ENCODE measurements at regions not wholly inside any gene's neighbourhood (a gene's known extent, or its start where the extent isn't known, plus 50 kb on each side); places are given as distances from the start of the nearest gene placed in this dataset.
"Not testable (repeated sequence)": the region's sequence is repeated elsewhere in the genome, so short reads cannot be mapped to it uniquely, and the experiment has no call there.

DNA sequence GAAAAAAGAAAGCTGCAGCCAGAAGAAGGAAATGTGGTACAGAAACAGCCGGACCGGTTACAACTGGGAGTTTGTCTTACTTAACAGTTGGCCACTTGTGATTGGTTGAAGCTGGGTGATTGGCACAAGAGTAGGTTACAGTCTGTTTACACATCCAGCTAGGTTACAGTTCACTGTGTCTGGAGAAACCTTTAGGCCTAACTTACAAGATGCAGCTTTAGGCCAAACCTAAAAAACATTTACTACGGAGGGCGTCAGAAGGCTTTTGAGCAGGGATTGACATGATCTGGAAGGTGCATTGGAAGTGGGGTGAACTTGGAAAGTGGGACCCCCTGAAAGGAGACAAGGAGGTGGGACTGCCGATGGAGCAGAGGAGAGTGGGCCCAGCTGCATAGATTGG, 122.3 kb downstream of the BANF2 start:
- DNase-seq (ENCODE audit: insufficient read length, low spot score): no peak
- FAIRE-seq: peak; percentile 77

- FAIRE-seq; DNase-seq (ENCODE audit: insufficient read length, low spot score): not testable (repeated sequence)
Measured at GRCh38 chr20:17821606-17822005, 121.8 kb downstream of the BANF2 start.

- DNase-seq (ENCODE audit: insufficient read length, low spot score) (no peak), FAIRE-seq (no peak)
Measured at GRCh38 chr20:17819395-17820093, 119.8 kb downstream of the BANF2 start.

DNA sequence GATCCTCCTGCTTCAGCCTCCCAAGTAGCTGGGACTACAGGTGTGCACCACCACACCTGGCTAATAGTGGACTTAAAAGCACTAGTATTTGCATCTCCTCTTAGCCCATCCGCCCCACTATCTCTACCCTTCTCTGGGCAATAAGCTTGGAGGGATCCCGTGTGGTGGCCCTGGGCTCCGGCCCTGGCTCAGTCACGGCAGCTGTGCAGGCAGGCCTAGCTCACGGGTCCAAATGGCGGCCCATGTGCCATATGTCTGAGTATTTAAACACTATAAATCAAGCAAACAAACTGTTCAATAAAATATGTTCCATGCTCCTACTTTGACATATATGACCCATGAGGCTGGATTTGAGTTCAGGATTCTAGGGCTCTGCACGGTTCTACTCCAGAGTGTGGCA, 118.4 kb downstream of the BANF2 start:
- no peak for FAIRE-seq

DNA sequence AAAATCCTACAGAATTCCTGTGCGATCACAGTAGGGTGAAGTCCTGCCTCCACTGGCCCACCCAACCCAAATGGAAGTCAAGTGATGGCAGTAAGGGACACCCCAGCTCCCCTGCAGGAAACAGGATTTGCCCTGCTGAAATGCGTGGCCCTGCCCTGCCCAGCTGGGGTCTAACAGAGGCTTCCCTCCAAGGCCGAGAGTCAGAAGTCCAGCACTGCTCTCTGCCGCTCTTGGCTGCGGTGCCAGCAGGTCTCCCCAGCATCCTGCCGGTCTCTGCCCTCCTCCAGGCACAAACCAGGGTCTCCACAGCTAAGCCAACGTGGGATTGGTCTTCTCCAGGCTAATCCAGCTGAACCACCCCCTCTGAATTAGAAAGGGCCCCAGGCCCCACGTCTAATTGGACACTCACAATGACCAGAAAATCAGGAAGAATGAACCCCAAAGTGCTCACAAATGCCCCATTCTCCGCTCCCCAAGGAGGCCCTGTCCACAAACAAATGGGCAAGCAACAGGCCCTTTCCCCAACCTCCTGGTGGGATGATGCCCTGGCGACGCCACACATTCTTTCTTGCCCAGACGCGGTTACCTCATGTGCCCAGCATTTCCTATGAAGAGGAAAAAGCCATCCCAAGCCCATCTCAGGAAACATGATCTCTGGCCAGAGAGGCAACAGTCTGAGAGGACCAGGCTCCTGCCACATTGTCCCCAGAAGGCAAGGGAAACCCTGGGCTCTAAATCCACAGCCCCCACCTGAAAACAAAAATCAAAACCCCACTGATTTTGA, 117.2 kb downstream of the BANF2 start:
- DNase-seq (ENCODE audit: insufficient read length, low spot score): no peak
- FAIRE-seq: no peak

More for the DNA sequence above, 118.4 kb downstream of the BANF2 start:
- no peak for DNase-seq (ENCODE audit: insufficient read length, low spot score)

- no peak for DNase-seq (ENCODE audit: insufficient read length, low spot score)
- no peak for FAIRE-seq
Measured at GRCh38 chr20:17811628-17811965, 111.8 kb downstream of the BANF2 start.

DNA sequence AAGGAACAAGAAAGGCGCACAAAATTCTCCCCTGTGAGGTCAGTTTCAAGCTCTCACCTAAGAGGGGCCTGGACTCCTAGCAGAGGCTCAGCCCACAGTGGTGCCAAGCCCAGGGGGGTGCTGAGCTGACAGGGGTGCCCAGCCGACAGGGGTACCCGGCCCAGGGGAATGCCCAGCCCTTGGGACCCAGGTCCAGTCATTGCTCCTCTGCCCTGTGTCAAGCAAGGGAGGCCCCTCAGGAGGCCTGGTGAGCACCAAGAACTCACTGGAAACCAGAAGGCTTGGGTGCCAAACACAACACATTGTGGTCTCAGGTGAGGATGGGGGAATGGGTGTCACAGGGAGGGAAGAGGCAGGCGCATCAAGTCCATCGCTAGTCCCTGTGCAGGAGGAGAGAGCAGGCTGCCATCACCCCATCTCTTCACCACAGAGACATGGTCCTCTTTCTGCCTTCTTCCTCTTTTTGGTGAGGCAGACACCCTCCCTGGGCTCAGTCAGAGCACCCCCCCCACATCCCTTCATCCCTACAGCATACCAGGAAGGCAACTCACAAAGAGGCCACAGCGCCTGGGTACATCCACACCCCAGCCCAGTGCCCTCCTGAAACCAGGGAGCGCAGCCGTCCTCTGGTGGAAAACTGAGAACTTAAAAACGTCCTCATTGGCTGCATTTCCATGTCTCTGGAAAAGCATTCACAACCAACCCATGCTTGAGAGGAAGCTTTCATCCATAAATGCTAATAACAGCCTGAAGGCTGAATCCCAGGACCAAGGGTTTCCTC, 111.3 kb downstream of the BANF2 start:
- FAIRE-seq (no peak), DNase-seq (ENCODE audit: insufficient read length, low spot score) (no peak)

- no peak for FAIRE-seq
- DNase-seq (ENCODE audit: insufficient read length, low spot score): no peak
Measured at GRCh38 chr20:17810062-17810631, 110.4 kb downstream of the BANF2 start.

DNA sequence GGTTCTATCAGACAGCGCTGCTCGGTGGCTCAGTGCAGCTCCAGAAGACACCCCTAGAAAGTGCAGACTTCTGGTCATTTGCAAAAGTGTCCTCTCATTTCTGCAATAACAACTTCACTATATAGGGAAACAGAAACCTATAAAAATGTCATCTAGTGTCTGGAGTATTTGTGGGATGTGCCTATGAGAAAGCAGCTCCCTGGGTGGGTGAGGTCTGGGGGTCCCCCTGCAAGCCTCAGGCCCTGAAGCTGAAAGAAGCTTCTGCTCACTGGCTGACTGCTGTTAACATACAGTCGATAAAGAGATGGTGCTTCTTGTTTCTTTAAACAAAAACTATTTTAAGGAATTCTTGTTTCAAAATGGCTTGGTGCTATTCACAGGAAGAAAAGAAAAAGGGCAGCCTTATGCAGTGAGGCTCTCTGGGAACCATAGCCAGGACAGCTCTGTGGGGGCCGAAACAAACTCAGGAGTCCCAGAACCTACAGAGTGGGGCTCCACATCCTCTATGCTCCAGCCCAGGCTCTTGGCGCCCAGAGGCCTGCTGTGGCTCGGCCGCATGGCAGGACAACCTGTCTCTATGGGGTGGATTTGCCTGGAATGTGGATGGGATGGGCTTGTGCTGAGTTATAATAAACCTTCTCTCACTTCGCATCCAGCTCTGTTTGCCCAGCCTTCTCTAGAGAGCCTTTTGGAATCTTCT, 109.7 kb downstream of the BANF2 start:
- FAIRE-seq: no peak
- DNase-seq (ENCODE audit: insufficient read length, low spot score): no peak

DNA sequence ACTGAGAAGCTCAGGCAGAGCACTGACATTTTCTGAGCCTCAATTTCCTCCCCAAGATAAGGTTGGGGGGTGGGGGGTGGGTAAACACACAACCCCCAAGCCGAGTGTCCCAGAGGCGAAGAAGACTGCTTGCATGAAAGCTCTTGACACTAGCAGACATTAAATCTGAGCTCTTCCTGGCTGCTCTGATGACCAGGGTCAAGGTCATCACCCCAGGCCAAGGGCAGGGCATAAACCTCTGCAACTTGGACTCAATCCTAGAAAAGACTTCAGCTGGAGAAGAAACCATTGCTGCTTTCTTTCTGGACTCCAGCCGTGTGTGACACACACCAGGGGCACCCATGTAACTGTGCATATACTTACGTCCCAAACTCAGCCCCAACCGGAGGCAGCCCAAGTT, 109.0 kb downstream of the BANF2 start:
- no peak for FAIRE-seq
- DNase-seq (ENCODE audit: insufficient read length, low spot score): no peak

GRCh38 chr20:17808357-17808756, 108.6 kb downstream of the BANF2 start:
- FAIRE-seq (no peak), DNase-seq (ENCODE audit: insufficient read length, low spot score) (no peak)

DNA sequence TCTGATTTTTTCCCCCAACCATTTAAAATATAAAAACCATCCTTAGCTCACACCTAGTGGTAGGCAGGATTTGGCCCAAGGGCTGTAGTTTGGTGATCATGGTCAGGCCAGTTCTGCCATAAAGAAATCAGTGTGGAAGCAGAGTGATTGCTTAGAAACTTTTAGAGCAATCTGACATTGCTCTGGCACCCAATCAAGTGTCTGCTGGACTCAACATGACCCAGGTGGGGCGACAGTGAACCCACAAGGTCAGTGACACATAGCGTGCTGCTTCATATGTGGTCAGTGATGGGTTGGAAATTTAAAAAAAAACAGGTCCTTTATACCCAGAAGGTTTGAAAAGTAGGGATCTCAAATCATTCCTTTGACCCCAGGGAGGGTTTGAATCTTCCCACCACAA, 107.9 kb downstream of the BANF2 start:
- FAIRE-seq: no peak
- no peak for DNase-seq (ENCODE audit: insufficient read length, low spot score)

DNA sequence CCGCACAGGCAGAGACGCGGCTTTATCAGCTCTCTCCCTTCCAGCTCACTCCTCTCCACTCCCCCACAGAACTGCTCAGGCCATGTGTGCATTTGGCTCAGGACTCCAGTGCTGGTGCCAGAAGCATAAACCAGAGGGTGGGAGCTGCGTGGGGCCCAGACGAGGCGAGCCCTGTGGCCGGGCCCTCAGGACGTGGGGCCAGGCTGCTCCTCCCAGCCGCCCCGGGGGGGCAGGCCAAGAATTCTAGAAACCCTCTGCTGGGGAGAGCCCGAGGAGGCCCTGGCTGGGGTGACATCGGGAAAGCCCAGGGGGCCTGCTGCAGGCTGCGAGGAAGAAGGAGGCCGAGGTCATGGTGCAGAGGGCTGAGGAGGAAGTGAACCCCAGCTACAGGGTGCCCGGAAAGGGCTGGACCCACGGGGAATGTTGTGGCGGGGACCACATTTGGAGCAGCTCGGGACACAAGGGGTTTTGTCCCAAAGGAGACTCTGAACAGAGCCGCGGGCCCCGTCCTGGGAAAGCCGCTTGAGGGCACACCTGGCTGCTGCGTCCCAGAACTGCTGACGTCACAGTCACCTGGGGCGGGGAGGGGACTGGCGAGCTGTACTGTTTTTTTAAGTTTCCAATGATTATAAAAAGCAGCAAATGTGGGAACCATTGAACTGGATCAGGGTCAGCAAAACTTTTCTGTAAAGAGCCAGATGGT, 107.1 kb downstream of the BANF2 start:
- FAIRE-seq: no peak
- DNase-seq (ENCODE audit: insufficient read length, low spot score): no peak

GRCh38 chr20:17806107-17806506, 106.3 kb downstream of the BANF2 start:
- FAIRE-seq: no peak
- no peak for DNase-seq (ENCODE audit: insufficient read length, low spot score)

DNA sequence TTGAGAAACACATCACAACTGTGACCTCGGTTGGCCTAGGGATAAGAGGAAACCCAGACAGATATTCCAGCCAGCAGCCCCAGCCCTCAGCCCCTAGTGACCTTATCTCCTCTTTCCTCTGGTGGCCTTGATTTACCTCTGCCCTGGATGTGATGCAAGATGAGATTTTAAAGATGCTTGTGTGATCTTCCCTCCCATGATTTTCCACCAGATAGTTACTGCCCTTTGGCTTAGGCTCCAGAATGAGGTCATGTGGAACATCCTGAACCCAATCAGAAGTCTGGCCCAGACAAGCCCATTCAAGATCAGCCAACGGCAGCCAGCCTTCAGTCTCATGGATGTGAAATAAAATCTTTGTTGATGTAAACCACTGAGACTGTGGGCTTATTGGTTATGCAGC, 104.0 kb downstream of the BANF2 start:
- no peak for FAIRE-seq
- DNase-seq (ENCODE audit: insufficient read length, low spot score): no peak

DNA sequence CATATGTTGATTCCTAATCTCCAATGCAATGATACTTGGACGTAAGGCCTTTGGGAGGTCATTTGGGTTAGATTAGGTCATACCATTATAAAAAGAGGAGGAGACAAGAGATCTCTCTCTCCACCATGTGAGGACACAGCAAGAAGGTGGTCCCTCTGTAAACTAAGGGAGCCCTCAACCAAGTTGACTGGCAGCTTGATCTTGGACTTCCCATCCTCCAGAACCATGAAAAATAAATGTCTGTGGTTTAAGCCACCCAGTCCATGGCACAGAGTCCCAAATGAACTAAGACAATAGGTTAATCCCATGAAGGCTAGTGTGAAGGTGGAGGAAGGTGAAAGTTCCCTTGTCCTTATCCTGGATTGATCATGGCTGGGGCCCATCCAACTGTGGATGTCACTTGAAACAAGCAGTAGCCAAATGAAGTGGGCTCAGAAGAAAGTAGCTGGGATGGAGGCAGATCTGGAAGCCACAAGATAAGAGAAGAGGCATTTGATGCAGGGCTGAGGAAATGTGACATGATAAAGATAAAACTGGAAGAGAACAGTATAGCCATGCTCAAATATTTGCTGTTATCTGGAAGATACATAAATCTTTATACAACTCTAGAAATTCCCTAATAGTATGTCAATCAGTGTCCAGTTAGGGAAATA, 99.9 kb downstream of the BANF2 start:
- DNase-seq (ENCODE audit: insufficient read length, low spot score) (no peak), FAIRE-seq (no peak)

GRCh38 chr20:17798601-17799000, 98.8 kb downstream of the BANF2 start:
- no peak for FAIRE-seq

DNA sequence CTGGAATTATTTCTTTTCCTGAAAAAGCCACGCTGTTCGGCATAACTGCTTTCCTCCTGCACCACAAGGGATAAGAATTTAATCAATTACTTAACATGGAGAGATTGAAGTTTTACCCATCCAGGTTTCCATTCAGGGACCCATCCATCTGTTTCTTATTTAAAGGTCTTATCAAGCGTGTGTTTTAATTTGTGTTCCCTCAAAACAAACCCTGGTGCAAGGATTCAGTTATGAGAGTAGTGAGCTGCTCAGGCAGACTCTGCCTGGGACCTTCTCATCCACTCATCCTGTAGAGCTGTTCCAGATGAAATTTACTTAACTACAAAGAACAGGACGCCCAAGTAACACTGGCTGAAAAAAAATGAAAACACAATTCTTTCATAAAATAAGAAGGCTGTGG, 97.8 kb downstream of the BANF2 start:
- DNase-seq (ENCODE audit: insufficient read length, low spot score) (no peak), FAIRE-seq (no peak)

More at GRCh38 chr20:17798601-17799000, 98.8 kb downstream of the BANF2 start:
- no peak for DNase-seq (ENCODE audit: insufficient read length, low spot score)

GRCh38 chr20:17797161-17797560, 97.4 kb downstream of the BANF2 start:
- DNase-seq (ENCODE audit: insufficient read length, low spot score) (no peak), FAIRE-seq (no peak)

Measured in GM19239 (cell line).